SU-DHL-6 (cell line): ENCODE measurements at regions not wholly inside any gene's neighbourhood (a gene's known extent, or its start where the extent isn't known, plus 50 kb on each side); places are given as distances from the start of the nearest gene placed in this dataset.

Experiments used
- H2AFZ ChIP-seq: fragments of 200-600 bp; sonication (generic); 2 replicates; pipeline ENCODE4 v1.6.1; 2014; ENCODE audit warnings: low read depth, mild to moderate bottlenecking, moderate library complexity, mixed read lengths, antibody characterized with exemption, low read length; ENCODE audit not compliant: severe bottlenecking
- H3F3A ChIP-seq: fragments of 200-600 bp; shearing (Covaris generic); 2 replicates; pipeline ENCODE4 v1.6.0; 2016; ENCODE audit warnings: antibody characterized with exemption, mild to moderate bottlenecking; ENCODE audit not compliant: insufficient read depth
- H3K27ac ChIP-seq: fragments of 200-600 bp; sonication (generic); 2 replicates; pipeline ENCODE4 v1.5.1; 2016; ENCODE audit warnings: low read depth, mild to moderate bottlenecking, low read length, moderate library complexity, mixed read lengths
- H3K27me3 ChIP-seq: fragments of 200-600 bp; sonication (generic), shearing (Covaris generic); 2 replicates; pipeline ENCODE4 v1.6.0; 2014; ENCODE audit warnings: mild to moderate bottlenecking, low read length
- H3K36me3 ChIP-seq: fragments of 200-600 bp; sonication (generic); 2 replicates; pipeline ENCODE4 v1.6.1; 2014; ENCODE audit warnings: mild to moderate bottlenecking, low read length, mixed read lengths
- H3K4me2 ChIP-seq: fragments of 300-600, 200-600 bp; shearing (Covaris generic), sonication (generic); 2 replicates; pipeline ENCODE4 v1.6.0; 2014; ENCODE audit warnings: low read length, low read depth, mild to moderate bottlenecking; ENCODE audit not compliant: poor library complexity, severe bottlenecking
- H3K4me3 ChIP-seq: fragments of 200-600 bp; sonication (generic); 2 replicates; pipeline ENCODE4 v1.5.1; 2014; ENCODE audit warnings: antibody characterized with exemption, low read length, mild to moderate bottlenecking, mixed read lengths; ENCODE audit not compliant: insufficient read depth, poor library complexity, severe bottlenecking
- H3K79me2 ChIP-seq: fragments of 200-600 bp; sonication (generic); 2 replicates; pipeline ENCODE4 v1.6.1; 2014; ENCODE audit warnings: mild to moderate bottlenecking, low read length, moderate library complexity; ENCODE audit not compliant: insufficient read depth
- H3K9ac ChIP-seq: fragments of 200-600 bp; sonication (generic); 2 replicates; pipeline ENCODE4 v1.7.0; 2014; ENCODE audit warnings: mild to moderate bottlenecking, low read length
- H3K9me2 ChIP-seq: fragments of 200-600 bp; sonication (generic); replicated peaks from 2 replicates; pipeline ENCODE4 v1.6.1; 2014; ENCODE audit warnings: low read length; ENCODE audit not compliant: insufficient read depth
- H3K9me3 ChIP-seq: fragments of 200-600 bp; sonication (generic); 2 replicates; pipeline ENCODE4 v1.6.1; 2014; ENCODE audit warnings: low read length, mixed read lengths; ENCODE audit not compliant: insufficient read depth
- H4K20me1 ChIP-seq: fragments of 200-600 bp; sonication (generic); 2 replicates; pipeline ENCODE4 v1.6.1; 2014; ENCODE audit warnings: low read depth, mild to moderate bottlenecking, antibody characterized with exemption, low read length, moderate library complexity, mixed read lengths
- CTCF ChIP-seq: fragments of 200-600 bp; sonication (generic); IDR thresholded peaks from one replicate; pipeline ENCODE4 v1.5.1; 2017; ENCODE audit warnings: antibody characterized with exemption, mild to moderate bottlenecking, low read length, moderate library complexity; ENCODE audit not compliant: insufficient read depth, poor library complexity, severe bottlenecking
- EZH2phosphoT487 ChIP-seq: fragments of 200-600 bp; sonication (generic), shearing (Covaris generic); conservative IDR thresholded peaks from 2 replicates; pipeline ENCODE4 v1.6.1; 2018; ENCODE audit warnings: mild to moderate bottlenecking, antibody characterized with exemption, low read length, moderate library complexity, mixed read lengths

- Histone ChIP-seq H3K27ac (no peak overlapping the region), H3K9me2 (no peaks in the 10 kb centered on the region), H3F3A (no peaks in the 10 kb centered on the region), H3K27me3 (no peaks in the 10 kb centered on the region), H2AFZ (no peak overlapping the region), H3K4me3 (no peak overlapping the region), H3K9ac (no peak overlapping the region), H3K4me2 (no peak overlapping the region), H3K79me2 (no peaks in the 10 kb centered on the region), H3K36me3 (no peaks in the 10 kb centered on the region), H4K20me1 (no peaks in the 10 kb centered on the region), H3K9me3 (no peaks in the 10 kb centered on the region)
- TF ChIP-seq EZH2phosphoT487 (no peak), CTCF (no peak)
These were observed 245.6 kb upstream of the SALL3 start for GRCh38 chr18:78733762-78734613.

- Histone ChIP-seq H3K9me2 (no peaks in the 10 kb centered on the region), H3K4me3 (no peak overlapping the region), H4K20me1 (no peaks in the 10 kb centered on the region), H3K27me3 (no peaks in the 10 kb centered on the region), H2AFZ (no peak overlapping the region), H3K27ac (no peak overlapping the region), H3K79me2 (no peaks in the 10 kb centered on the region), H3F3A (no peaks in the 10 kb centered on the region), H3K9me3 (no peaks in the 10 kb centered on the region), H3K36me3 (no peaks in the 10 kb centered on the region), H3K4me2 (no peak overlapping the region), H3K9ac (no peak overlapping the region)
- no peak for TF ChIP-seq CTCF
- no peak for TF ChIP-seq EZH2phosphoT487
These were observed 245.0 kb upstream of the SALL3 start for GRCh38 chr18:78734614-78734945.

GRCh38 chr18:78735131-78736014, 244.2 kb upstream of the SALL3 start:
- H3K27me3 ChIP-seq: no peaks in the 10 kb centered on the region
- no peaks in the 10 kb centered on the region for H3K36me3 ChIP-seq
- no peak for TF ChIP-seq EZH2phosphoT487
- TF ChIP-seq CTCF: no peak
- H3K79me2 ChIP-seq: no peaks in the 10 kb centered on the region
- H3F3A ChIP-seq: no peaks in the 10 kb centered on the region
- H3K9ac ChIP-seq: no peak overlapping the region
- H4K20me1 ChIP-seq: no peaks in the 10 kb centered on the region
- H3K27ac ChIP-seq: no peak overlapping the region
- no peaks in the 10 kb centered on the region for H3K9me3 ChIP-seq
- H2AFZ ChIP-seq: no peak overlapping the region
- no peak overlapping the region for H3K4me3 ChIP-seq
- H3K4me2 ChIP-seq: no peak overlapping the region
- H3K9me2 ChIP-seq: no peaks in the 10 kb centered on the region
